HCT116 (cell line): ENCODE measurements at regions not wholly inside any gene's neighbourhood (a gene's known extent, or its start where the extent isn't known, plus 50 kb on each side); places are given as distances from the start of the nearest gene placed in this dataset.

Source experiments
- ATAC-seq: fragments of 200-7000 bp; cut with Tn5 transposase; 2 replicates; pipeline ENCODE4 v1.9.1; 2020; ENCODE audit warnings: mild to moderate bottlenecking, moderate library complexity
- BruUV-seq: library from RNA; stranded (reverse); fragments of 400-500 nt; replicated peaks from 2 replicates; lab custom pipeline; 2021; lab: Mats Ljungman, UMichigan
- CTCF ChIA-PET: fragments of 300-600 bp; sonication (Branson Sonifier 250); formaldehyde crosslinking; loops from one replicate; lab custom pipeline; 2021; ENCODE audit warnings: antibody characterized with exemption; lab: Charles Lee
- POLR2A ChIA-PET: fragments of 300-600, 350-600 bp; sonication (Branson Sonifier 250); formaldehyde crosslinking; loops from one replicate; lab custom pipeline; 2021; ENCODE audit warnings: antibody characterized with exemption; lab: Charles Lee
- RAD21 ChIA-PET, 2 experiments: fragments of 300-600 bp; sonication (Branson Sonifier 250); formaldehyde crosslinking; loops; one replicate each; lab custom pipeline; 2023; ENCODE audit warnings: low total read pairs in 2 of 2; ENCODE audit not compliant: uncharacterized antibody in 2 of 2, unreplicated experiment in 2 of 2, low non-redundant PET in 1 of 2; lab: Charles Lee
- DNase-seq: peaks from one replicate; pipeline ENCODE4 v3.0.0-alpha.2; 2010; ENCODE audit warnings: low read depth, low spot score
- H2AFZ ChIP-seq: fragments of 200-600 bp; shearing (Covaris generic), sonication (generic); 2 replicates; pipeline ENCODE4 v1.6.1; 2017; ENCODE audit warnings: low read depth, mixed run types, mixed read lengths, antibody characterized with exemption, low read length; ENCODE audit not compliant: poor library complexity, severe bottlenecking
- H3K27ac ChIP-seq: 2 replicates; pipeline ENCODE4 v1.5.1; 2012; ENCODE audit warnings: low read depth, low read length
- H3K27me3 ChIP-seq: fragments of 200-600 bp; sonication (generic); 2 replicates; pipeline ENCODE4 v1.6.1; 2016; ENCODE audit warnings: mixed run types, low read length, mixed read lengths; ENCODE audit not compliant: insufficient read depth
- H3K36me3 ChIP-seq, 2 experiments: fragments of 200-500 bp in 1 of 2; fragments of 200-600 bp in 1 of 2; sonication (Bioruptor generic) in 1 of 2; sonication (generic) in 1 of 2; 2 replicates each; pipeline versions ENCODE4 v1.5.1 to v1.6.1; 2014 to 2016; ENCODE audit warnings: low read length in 2 of 2, inconsistent platforms in 1 of 2, mixed read lengths in 1 of 2, mixed run types in 1 of 2; ENCODE audit not compliant: insufficient read depth in 2 of 2, control insufficient read depth in 1 of 2
- H3K4me1 ChIP-seq, 2 experiments: fragments of 200-600 bp in 1 of 2; sonication (generic) in 1 of 2; 2 replicates each; pipeline versions ENCODE4 v1.5.1 to v1.6.1; 2012 to 2017; ENCODE audit warnings: low read length in 2 of 2, inconsistent platforms in 1 of 2, mild to moderate bottlenecking in 1 of 2, mixed read lengths in 1 of 2, mixed run types in 1 of 2, moderate library complexity in 1 of 2; ENCODE audit not compliant: insufficient read depth in 2 of 2, control insufficient read depth in 1 of 2
- H3K4me2 ChIP-seq: fragments of 200-600 bp; sonication (generic); 2 replicates; pipeline ENCODE4 v1.6.1; 2017; ENCODE audit warnings: mixed run types, low read length, mixed read lengths
- H3K4me3 ChIP-seq, 2 experiments: fragments of 200-600 bp in 1 of 2; sonication (generic) in 1 of 2; replicated peaks in 1 of 2; 2 replicates each; pipeline ENCODE4 v1.5.1; 2011 to 2016; ENCODE audit warnings: low read length in 2 of 2, control low read depth in 1 of 2, low read depth in 1 of 2, mild to moderate bottlenecking in 1 of 2, mixed read lengths in 1 of 2, mixed run types in 1 of 2
- H3K79me2 ChIP-seq: fragments of 200-600 bp; sonication (generic); 2 replicates; pipeline ENCODE4 v1.6.1; 2017; ENCODE audit warnings: mild to moderate bottlenecking, mixed run types, low read length, moderate library complexity, mixed read lengths; ENCODE audit not compliant: insufficient read depth
- H3K9ac ChIP-seq: fragments of 200-600 bp; sonication (generic); 2 replicates; pipeline ENCODE4 v1.6.1; 2016; ENCODE audit warnings: low read length, mixed read lengths
- H3K9me2 ChIP-seq: fragments of 200-600 bp; sonication (generic), shearing (Covaris generic); 2 replicates; pipeline ENCODE4 v1.6.1; 2017; ENCODE audit warnings: mixed run types, mild to moderate bottlenecking, moderate library complexity; ENCODE audit not compliant: insufficient read depth
- H3K9me3 ChIP-seq, 2 experiments: fragments of 200-500 bp in 1 of 2; fragments of 200-600 bp in 1 of 2; sonication (Bioruptor generic) in 1 of 2; sonication (generic) in 1 of 2; 2 replicates each; pipeline ENCODE4 v1.6.1; 2014 to 2017; ENCODE audit warnings: low read length in 2 of 2, mixed read lengths in 2 of 2, inconsistent platforms in 1 of 2, low read depth in 1 of 2, mild to moderate bottlenecking in 1 of 2, mixed run types in 1 of 2, moderate library complexity in 1 of 2; ENCODE audit not compliant: control insufficient read depth in 1 of 2, insufficient read depth in 1 of 2
- H4K20me1 ChIP-seq: fragments of 200-600 bp; sonication (generic), shearing (Covaris generic); 2 replicates; pipeline ENCODE4 v1.6.1; 2017; ENCODE audit warnings: mixed run types, mild to moderate bottlenecking, moderate library complexity; ENCODE audit not compliant: insufficient read depth
- CBX3 ChIP-seq: IDR thresholded peaks from 2 replicates; pipeline ENCODE4 v1.6.1; 2012; ENCODE audit warnings: low read depth
- EGR1 ChIP-seq: IDR thresholded peaks from 2 replicates; pipeline ENCODE4 v1.6.1; 2012; ENCODE audit warnings: low read depth
- ELF1 ChIP-seq: IDR thresholded peaks from 2 replicates; pipeline ENCODE4 v1.6.1; 2012; ENCODE audit warnings: low read depth, borderline replicate concordance
- EZH2 ChIP-seq: fragments of 200-600 bp; sonication (generic); IDR thresholded peaks from 2 replicates; pipeline ENCODE4 v1.6.1; 2017; ENCODE audit warnings: antibody characterized with exemption, mixed run types
- EZH2phosphoT487 ChIP-seq: fragments of 200-600 bp; IDR thresholded peaks from 2 replicates; pipeline ENCODE4 v1.6.1; 2018; ENCODE audit warnings: antibody characterized with exemption, borderline replicate concordance
- JUND ChIP-seq: IDR thresholded peaks from 2 replicates; pipeline ENCODE4 v1.6.1; 2012
- POLR2A ChIP-seq: IDR thresholded peaks from 2 replicates; pipeline ENCODE4 v1.7.0; 2011; ENCODE audit warnings: borderline replicate concordance; ENCODE audit not compliant: insufficient read depth, insufficient read length; ENCODE audit errors: extremely low read depth
- POLR2AphosphoS5 ChIP-seq: IDR thresholded peaks from 2 replicates; pipeline ENCODE4 v1.6.1; 2011; ENCODE audit warnings: mild to moderate bottlenecking, low read depth, low read length, moderate library complexity
- SIN3A ChIP-seq: IDR thresholded peaks from 2 replicates; pipeline ENCODE4 v1.6.1; 2012; ENCODE audit warnings: low read depth
- SRF ChIP-seq: IDR thresholded peaks from 2 replicates; pipeline ENCODE4 v1.6.1; 2012; ENCODE audit warnings: low read depth
- TCF7L2 ChIP-seq: IDR thresholded peaks from 2 replicates; pipeline ENCODE4 v1.7.0; 2011; ENCODE audit warnings: borderline replicate concordance, inconsistent platforms; ENCODE audit not compliant: insufficient read depth, insufficient read length; ENCODE audit errors: extremely low read depth
- YY1 ChIP-seq: IDR thresholded peaks from 2 replicates; pipeline ENCODE4 v1.6.1; 2011; ENCODE audit warnings: low read length, low read depth, moderate library complexity, mild to moderate bottlenecking; ENCODE audit not compliant: insufficient replicate concordance; ENCODE audit errors: extremely low read depth
- ZFX ChIP-seq: fragments of 450-650 bp; IDR thresholded peaks from 2 replicates; pipeline ENCODE4 v1.6.1; 2017
- intact Hi-C: fragments of 100-400 bp; cut with micrococcal nuclease; formaldehyde crosslinking; loops from 2 replicates; pipeline ENCODE4 v1.10.0; 2022
- TF ChIP-seq, protein P1 (sequence below): IDR thresholded peaks from 2 replicates; pipeline ENCODE4 v1.6.1; 2012
- TF ChIP-seq, protein P2 (sequence below): IDR thresholded peaks from 2 replicates; pipeline ENCODE4 v1.6.1; 2012; ENCODE audit warnings: low read depth
- TF ChIP-seq, protein P3 (sequence below), 3 experiments: fragments of 200-600 bp in 1 of 3; sonication (generic) in 1 of 3; IDR thresholded peaks in 2 of 3; conservative IDR thresholded peaks in 1 of 3; 2 replicates each; pipeline ENCODE4 v1.5.1; 2012 to 2017; ENCODE audit warnings: low read depth in 2 of 3, low read length in 2 of 3, antibody characterized with exemption in 1 of 3, borderline replicate concordance in 1 of 3, control low read depth in 1 of 3, mild to moderate bottlenecking in 1 of 3, mixed read lengths in 1 of 3, mixed run types in 1 of 3, moderate library complexity in 1 of 3; ENCODE audit not compliant: insufficient read depth in 1 of 3
- TF ChIP-seq, protein P4 (sequence below): IDR thresholded peaks from 2 replicates; pipeline ENCODE4 v1.6.1; 2011; ENCODE audit warnings: mild to moderate bottlenecking, low read length, moderate library complexity; ENCODE audit not compliant: insufficient replicate concordance; ENCODE audit errors: extremely low read depth

DNA sequence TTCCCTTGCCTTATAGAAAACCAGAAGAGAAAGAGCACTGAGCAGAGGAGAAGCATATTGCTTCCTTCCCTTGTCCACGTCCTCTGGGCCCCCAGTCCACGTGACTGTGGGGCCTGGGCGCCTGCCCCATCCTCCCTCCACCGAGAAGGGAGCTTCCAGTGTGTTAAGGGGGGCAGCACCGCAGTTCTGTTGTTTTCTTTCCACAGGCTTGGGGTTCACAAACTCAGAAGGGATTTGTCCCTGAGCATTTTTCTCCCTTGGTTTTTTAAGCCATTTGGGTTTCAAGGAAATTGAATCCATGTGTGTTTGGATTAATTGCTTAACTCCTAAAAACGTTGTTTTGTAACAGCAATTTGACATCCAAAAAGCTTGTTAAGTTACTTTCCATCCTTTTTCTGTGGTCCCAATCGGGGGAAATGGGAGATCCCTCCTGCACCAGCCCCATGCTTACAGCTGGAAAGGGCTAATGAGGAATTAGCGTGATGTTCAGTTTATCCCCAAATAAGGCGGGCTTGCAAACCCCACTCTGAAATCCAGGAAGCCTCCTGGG, 347.5 kb upstream of the TNRC6C start:
- no peak overlapping the region for H3K27ac ChIP-seq
- ChIA-PET CTCF (no interaction called here), RAD21 (no interaction called here), POLR2A (no interaction called here)
- H3K9me2 ChIP-seq = no peaks in the 10 kb centered on the region
- H3K4me1 ChIP-seq = peaks cover 0 to 2% of the 10 kb centered on the region in 2 experiments; a peak in 2 of 4 replicates
- ATAC-seq (no peak), DNase-seq (no peak)
- no peak overlapping the region for H3K9ac ChIP-seq
- no peaks in the 10 kb centered on the region for H3K36me3 ChIP-seq
- peaks cover 52% of the 10 kb centered on the region for H3K27me3 ChIP-seq
- intact Hi-C loops = no loop called here
- no peaks in the 10 kb centered on the region for H3K79me2 ChIP-seq
- H3K9me3 ChIP-seq = no peaks in the 10 kb centered on the region
- no TSS peak for BruUV-seq
- TF ChIP-seq, protein P1, sequence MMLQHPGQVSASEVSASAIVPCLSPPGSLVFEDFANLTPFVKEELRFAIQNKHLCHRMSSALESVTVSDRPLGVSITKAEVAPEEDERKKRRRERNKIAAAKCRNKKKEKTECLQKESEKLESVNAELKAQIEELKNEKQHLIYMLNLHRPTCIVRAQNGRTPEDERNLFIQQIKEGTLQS = no peak
- TF ChIP-seq POLR2AphosphoS5 (no peak), EZH2phosphoT487 (no peak), ELF1 (no peak), POLR2A (no peak), SRF (no peak), TCF7L2 (no peak), CBX3 (no peak), EZH2 (no peak), YY1 (no peak), ZFX (no peak), JUND (no peak), EGR1 (no peak), SIN3A (no peak)
- TF ChIP-seq, protein P2, sequence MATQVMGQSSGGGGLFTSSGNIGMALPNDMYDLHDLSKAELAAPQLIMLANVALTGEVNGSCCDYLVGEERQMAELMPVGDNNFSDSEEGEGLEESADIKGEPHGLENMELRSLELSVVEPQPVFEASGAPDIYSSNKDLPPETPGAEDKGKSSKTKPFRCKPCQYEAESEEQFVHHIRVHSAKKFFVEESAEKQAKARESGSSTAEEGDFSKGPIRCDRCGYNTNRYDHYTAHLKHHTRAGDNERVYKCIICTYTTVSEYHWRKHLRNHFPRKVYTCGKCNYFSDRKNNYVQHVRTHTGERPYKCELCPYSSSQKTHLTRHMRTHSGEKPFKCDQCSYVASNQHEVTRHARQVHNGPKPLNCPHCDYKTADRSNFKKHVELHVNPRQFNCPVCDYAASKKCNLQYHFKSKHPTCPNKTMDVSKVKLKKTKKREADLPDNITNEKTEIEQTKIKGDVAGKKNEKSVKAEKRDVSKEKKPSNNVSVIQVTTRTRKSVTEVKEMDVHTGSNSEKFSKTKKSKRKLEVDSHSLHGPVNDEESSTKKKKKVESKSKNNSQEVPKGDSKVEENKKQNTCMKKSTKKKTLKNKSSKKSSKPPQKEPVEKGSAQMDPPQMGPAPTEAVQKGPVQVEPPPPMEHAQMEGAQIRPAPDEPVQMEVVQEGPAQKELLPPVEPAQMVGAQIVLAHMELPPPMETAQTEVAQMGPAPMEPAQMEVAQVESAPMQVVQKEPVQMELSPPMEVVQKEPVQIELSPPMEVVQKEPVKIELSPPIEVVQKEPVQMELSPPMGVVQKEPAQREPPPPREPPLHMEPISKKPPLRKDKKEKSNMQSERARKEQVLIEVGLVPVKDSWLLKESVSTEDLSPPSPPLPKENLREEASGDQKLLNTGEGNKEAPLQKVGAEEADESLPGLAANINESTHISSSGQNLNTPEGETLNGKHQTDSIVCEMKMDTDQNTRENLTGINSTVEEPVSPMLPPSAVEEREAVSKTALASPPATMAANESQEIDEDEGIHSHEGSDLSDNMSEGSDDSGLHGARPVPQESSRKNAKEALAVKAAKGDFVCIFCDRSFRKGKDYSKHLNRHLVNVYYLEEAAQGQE = no peak
- TF ChIP-seq, protein P3, sequence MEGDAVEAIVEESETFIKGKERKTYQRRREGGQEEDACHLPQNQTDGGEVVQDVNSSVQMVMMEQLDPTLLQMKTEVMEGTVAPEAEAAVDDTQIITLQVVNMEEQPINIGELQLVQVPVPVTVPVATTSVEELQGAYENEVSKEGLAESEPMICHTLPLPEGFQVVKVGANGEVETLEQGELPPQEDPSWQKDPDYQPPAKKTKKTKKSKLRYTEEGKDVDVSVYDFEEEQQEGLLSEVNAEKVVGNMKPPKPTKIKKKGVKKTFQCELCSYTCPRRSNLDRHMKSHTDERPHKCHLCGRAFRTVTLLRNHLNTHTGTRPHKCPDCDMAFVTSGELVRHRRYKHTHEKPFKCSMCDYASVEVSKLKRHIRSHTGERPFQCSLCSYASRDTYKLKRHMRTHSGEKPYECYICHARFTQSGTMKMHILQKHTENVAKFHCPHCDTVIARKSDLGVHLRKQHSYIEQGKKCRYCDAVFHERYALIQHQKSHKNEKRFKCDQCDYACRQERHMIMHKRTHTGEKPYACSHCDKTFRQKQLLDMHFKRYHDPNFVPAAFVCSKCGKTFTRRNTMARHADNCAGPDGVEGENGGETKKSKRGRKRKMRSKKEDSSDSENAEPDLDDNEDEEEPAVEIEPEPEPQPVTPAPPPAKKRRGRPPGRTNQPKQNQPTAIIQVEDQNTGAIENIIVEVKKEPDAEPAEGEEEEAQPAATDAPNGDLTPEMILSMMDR (IDR thresholded peaks at IDR 0.05 in 2 of 3, conservative IDR thresholded peaks at IDR 0.05 in 1 of 3; ENCODE audit: borderline replicate concordance in 1 of 3, insufficient read depth in 1 of 3, low read depth in 2 of 3, low read length in 2 of 3) = no peak
- TF ChIP-seq, protein P4, sequence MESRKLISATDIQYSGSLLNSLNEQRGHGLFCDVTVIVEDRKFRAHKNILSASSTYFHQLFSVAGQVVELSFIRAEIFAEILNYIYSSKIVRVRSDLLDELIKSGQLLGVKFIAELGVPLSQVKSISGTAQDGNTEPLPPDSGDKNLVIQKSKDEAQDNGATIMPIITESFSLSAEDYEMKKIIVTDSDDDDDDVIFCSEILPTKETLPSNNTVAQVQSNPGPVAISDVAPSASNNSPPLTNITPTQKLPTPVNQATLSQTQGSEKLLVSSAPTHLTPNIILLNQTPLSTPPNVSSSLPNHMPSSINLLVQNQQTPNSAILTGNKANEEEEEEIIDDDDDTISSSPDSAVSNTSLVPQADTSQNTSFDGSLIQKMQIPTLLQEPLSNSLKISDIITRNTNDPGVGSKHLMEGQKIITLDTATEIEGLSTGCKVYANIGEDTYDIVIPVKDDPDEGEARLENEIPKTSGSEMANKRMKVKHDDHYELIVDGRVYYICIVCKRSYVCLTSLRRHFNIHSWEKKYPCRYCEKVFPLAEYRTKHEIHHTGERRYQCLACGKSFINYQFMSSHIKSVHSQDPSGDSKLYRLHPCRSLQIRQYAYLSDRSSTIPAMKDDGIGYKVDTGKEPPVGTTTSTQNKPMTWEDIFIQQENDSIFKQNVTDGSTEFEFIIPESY = no peak
- H4K20me1 ChIP-seq = no peaks in the 10 kb centered on the region
- no peak overlapping the region for H3K4me3 ChIP-seq
- H3K4me2 ChIP-seq = no peak overlapping the region
- no peak overlapping the region for H2AFZ ChIP-seq
